CD14-positive monocyte (primary cell): ENCODE measurements at regions not wholly inside any gene's neighbourhood (a gene's known extent, or its start where the extent isn't known, plus 50 kb on each side); places are given as distances from the start of the nearest gene placed in this dataset.
A peak's percentile ranks its signal among the peaks of the same experiment; 100 is the strongest.

ENCODE experiments used
- DNase-seq, 3 donors: peaks; one replicate each; pipeline ENCODE4 v3.0.0-alpha.2; 2011 to 2022
- H2AFZ ChIP-seq: 2 replicates; pipeline ENCODE4 v1.6.0; 2012; ENCODE audit warnings: mild to moderate bottlenecking, low read depth, low read length, inconsistent platforms; ENCODE audit not compliant: insufficient read depth, poor library complexity, severe bottlenecking
- H3K27ac ChIP-seq, 2 donors: 1 replicate in 1 of 2; 2 replicates in 1 of 2; pipeline ENCODE4 v1.5.1; 2012 to 2013; ENCODE audit warnings: low read length in 2 of 2, control low read depth in 1 of 2, inconsistent platforms in 1 of 2, low read depth in 1 of 2, mild to moderate bottlenecking in 1 of 2
- H3K27me3 ChIP-seq, 2 donors: one replicate each; pipeline versions ENCODE4 v1.6.0 to v1.6.1; 2011 to 2013; ENCODE audit warnings: low read length in 2 of 2; ENCODE audit not compliant: control insufficient read depth in 2 of 2, insufficient read depth in 2 of 2
- H3K36me3 ChIP-seq, 2 donors: replicated peaks in 1 of 2; 1 replicate in 1 of 2; 2 replicates in 1 of 2; pipeline versions ENCODE4 v1.5.1 to v1.6.1; 2012 to 2013; ENCODE audit warnings: low read length in 2 of 2, control low read depth in 1 of 2, inconsistent platforms in 1 of 2, mild to moderate bottlenecking in 1 of 2; ENCODE audit not compliant: insufficient read depth in 2 of 2, control insufficient read depth in 1 of 2
- H3K4me1 ChIP-seq, 2 donors: 1 replicate in 1 of 2; 2 replicates in 1 of 2; pipeline versions ENCODE4 v1.5.1 to v1.6.1; 2012 to 2013; ENCODE audit warnings: low read length in 2 of 2, control low read depth in 1 of 2, inconsistent platforms in 1 of 2, mild to moderate bottlenecking in 1 of 2, moderate library complexity in 1 of 2; ENCODE audit not compliant: insufficient read depth in 2 of 2, control insufficient read depth in 1 of 2
- H3K4me2 ChIP-seq: replicated peaks from 2 replicates; pipeline ENCODE3; 2012; ENCODE audit warnings: low read length, moderate library complexity, mild to moderate bottlenecking; ENCODE audit not compliant: poor library complexity, severe bottlenecking; ENCODE audit errors: extremely low read depth
- H3K4me3 ChIP-seq, 3 experiments: fragments of 200-600 bp in 1 of 3; sonication (generic) in 1 of 3; replicated peaks in 1 of 3; 1 replicate in 2 of 3; 2 replicates in 1 of 3; pipeline ENCODE4 v1.5.1; 2011 to 2013; ENCODE audit warnings: low read length in 3 of 3, mild to moderate bottlenecking in 3 of 3, control low read depth in 2 of 3, low read depth in 2 of 3, inconsistent platforms in 1 of 3, moderate library complexity in 1 of 3
- H3K79me2 ChIP-seq: 2 replicates; pipeline ENCODE4 v1.6.0; 2012; ENCODE audit warnings: mild to moderate bottlenecking, control low read depth, inconsistent platforms, low read length, moderate library complexity; ENCODE audit not compliant: insufficient read depth
- H3K9ac ChIP-seq: 2 replicates; pipeline ENCODE4 v1.6.0; 2017; ENCODE audit warnings: low read length, mild to moderate bottlenecking; ENCODE audit not compliant: insufficient read depth, poor library complexity, severe bottlenecking
- H3K9me3 ChIP-seq, 2 donors: replicated peaks in 1 of 2; 1 replicate in 1 of 2; 2 replicates in 1 of 2; pipeline versions ENCODE4 v1.5.1 to v1.6.1; 2012 to 2013; ENCODE audit warnings: low read length in 2 of 2, control low read depth in 1 of 2; ENCODE audit not compliant: control insufficient read depth in 1 of 2, insufficient read depth in 1 of 2
- H4K20me1 ChIP-seq: 2 replicates; pipeline ENCODE4 v1.6.0; 2012; ENCODE audit warnings: mild to moderate bottlenecking, low read length, control low read depth, moderate library complexity; ENCODE audit not compliant: insufficient read depth
- H3K27ac Mint-ChIP-seq, 7 donors: one replicate each; pipeline ENCODE4 v1.8.0; 2020; ENCODE audit warnings: mild to moderate bottlenecking in 7 of 7, mixed read lengths in 7 of 7, moderate library complexity in 6 of 7, inconsistent platforms in 2 of 7
- H3K27me3 Mint-ChIP-seq, 3 donors: one replicate each; pipeline ENCODE4 v1.8.0; 2021 to 2022; ENCODE audit warnings: low read depth in 3 of 3, mild to moderate bottlenecking in 3 of 3, mixed read lengths in 3 of 3, moderate library complexity in 3 of 3, inconsistent platforms in 1 of 3
- H3K36me3 Mint-ChIP-seq, 2 donors: one replicate each; pipeline ENCODE4 v1.8.0; 2020; ENCODE audit warnings: mixed read lengths in 2 of 2, inconsistent platforms in 1 of 2, mild to moderate bottlenecking in 1 of 2
- H3K4me1 Mint-ChIP-seq: one replicate; pipeline ENCODE4 v1.8.0; 2020; ENCODE audit warnings: mild to moderate bottlenecking, mixed read lengths
- H3K4me3 Mint-ChIP-seq, 2 donors: one replicate each; pipeline ENCODE4 v1.8.0; 2020; ENCODE audit warnings: mild to moderate bottlenecking in 2 of 2, mixed read lengths in 2 of 2, moderate library complexity in 1 of 2
- H3K9me3 Mint-ChIP-seq, 7 donors: one replicate each; pipeline ENCODE4 v1.8.0; 2020 to 2022; ENCODE audit warnings: mixed read lengths in 7 of 7, mild to moderate bottlenecking in 6 of 7, moderate library complexity in 6 of 7, inconsistent platforms in 2 of 7
- CTCF ChIP-seq: fragments of 200-600 bp; IDR thresholded peaks from one replicate; pipeline ENCODE4 v1.8.0; 2022; ENCODE audit warnings: antibody characterized with exemption, mild to moderate bottlenecking
- WGBS: methylation state at CpG from one replicate; pipeline ENCODE4 v1.1.5; 2013; ENCODE audit warnings: missing lambda C conversion rate; ENCODE audit not compliant: insufficient coverage; 5-methylcytosine and 5-hydroxymethylcytosine counted together
- intact Hi-C, 2 donors: fragments of 100-400 bp; cut with micrococcal nuclease; formaldehyde crosslinking; loops; one replicate each; pipeline versions ENCODE4 v1.15.0 to v1.15.1; 2023

- Mint-ChIP-seq H3K36me3 (no peaks in the 10 kb centered on the region), H3K9me3 (peaks cover 0 to 5% (median 2%) of the 10 kb centered on the region in 7 donors), H3K27me3 (no peaks in the 10 kb centered on the region), H3K27ac (no peak overlapping the region), H3K4me1 (no peaks in the 10 kb centered on the region), H3K4me3 (no peak overlapping the region)
- TF ChIP-seq CTCF = no peak
- no peaks in the 10 kb centered on the region for H3K36me3 ChIP-seq
- H3K27ac ChIP-seq = no peak overlapping the region
- H3K9ac ChIP-seq = no peak overlapping the region
- H3K79me2 ChIP-seq = no peaks in the 10 kb centered on the region
- intact Hi-C loops = no loop called here
- no peaks in the 10 kb centered on the region for H3K4me1 ChIP-seq
- H2AFZ ChIP-seq = no peak overlapping the region
- DNase-seq = no peak
- no CpG with 5 or more reads among the region's 6 CpGs for WGBS
- no peak overlapping the region for H3K4me3 ChIP-seq
- no peaks in the 10 kb centered on the region for H4K20me1 ChIP-seq
- H3K27me3 ChIP-seq = no peaks in the 10 kb centered on the region
- no peak overlapping the region for H3K4me2 ChIP-seq
- H3K9me3 ChIP-seq = no peaks in the 10 kb centered on the region
These were observed 303.4 kb downstream of the FAT3 start for GRCh38 chr11:92528001-92528400.

GRCh38 chr11:92531065-92531739 lies 306.6 kb downstream of the FAT3 start:
- H3K36me3 Mint-ChIP-seq = no peaks in the 10 kb centered on the region
- H3K36me3 ChIP-seq = no peaks in the 10 kb centered on the region
- TF ChIP-seq CTCF = no peak
- no peaks in the 10 kb centered on the region for H3K79me2 ChIP-seq
- no peaks in the 10 kb centered on the region for H3K9me3 ChIP-seq
- H3K4me2 ChIP-seq = no peak overlapping the region
- WGBS = 86% methylated on average over 4 of the region's 7 CpGs
- H3K9ac ChIP-seq = no peak overlapping the region
- H3K27me3 Mint-ChIP-seq = no peaks in the 10 kb centered on the region
- peak overlapping the region in 1 of 7 donors; percentile 71 for H3K27ac Mint-ChIP-seq
- intact Hi-C loops = no loop called here
- no peak overlapping the region for H2AFZ ChIP-seq
- no peaks in the 10 kb centered on the region for H3K4me1 ChIP-seq
- DNase-seq = no peak
- no peaks in the 10 kb centered on the region for H4K20me1 ChIP-seq
- H3K27me3 ChIP-seq = no peaks in the 10 kb centered on the region
- H3K27ac ChIP-seq = no peak overlapping the region
- H3K4me3 ChIP-seq = no peak overlapping the region
- H3K9me3 Mint-ChIP-seq = peaks cover 0 to 7% (median 2%) of the 10 kb centered on the region in 7 donors
- H3K4me1 Mint-ChIP-seq = no peaks in the 10 kb centered on the region
- no peak overlapping the region for H3K4me3 Mint-ChIP-seq
